Lower lobe of right lung (tissue), 2 donors: ENCODE measurements at regions not wholly inside any gene's neighbourhood (a gene's known extent, or its start where the extent isn't known, plus 50 kb on each side); places are given as distances from the start of the nearest gene placed in this dataset.

ENCODE experiments used
- ATAC-seq, 2 donors: fragments of 200-7000 bp; cut with Tn5 transposase; one replicate each; pipeline ENCODE4 v1.9.1; 2020 to 2022; ENCODE audit warnings: mild to moderate bottlenecking in 2 of 2, moderate library complexity in 2 of 2
- DNase-seq: peaks from one replicate; pipeline ENCODE4 v3.0.0-alpha.2; 2020
- H3K27ac ChIP-seq: fragments of 200-600 bp; one replicate; pipeline ENCODE4 v1.8.0; 2022
- H3K27me3 ChIP-seq: fragments of 200-600 bp; one replicate; pipeline ENCODE4 v1.8.0; 2022; ENCODE audit warnings: low read depth
- H3K36me3 ChIP-seq: fragments of 200-600 bp; one replicate; pipeline ENCODE4 v1.8.0; 2022; ENCODE audit warnings: mild to moderate bottlenecking
- H3K4me1 ChIP-seq: fragments of 200-600 bp; one replicate; pipeline ENCODE4 v1.8.0; 2022
- H3K4me3 ChIP-seq: fragments of 200-600 bp; one replicate; pipeline ENCODE4 v1.8.0; 2022; ENCODE audit warnings: mild to moderate bottlenecking
- H3K9me3 ChIP-seq: fragments of 200-600 bp; one replicate; pipeline ENCODE4 v1.8.0; 2022
- CTCF ChIP-seq: fragments of 200-600 bp; IDR thresholded peaks from one replicate; pipeline ENCODE4 v1.8.0; 2022; ENCODE audit warnings: antibody characterized with exemption, mild to moderate bottlenecking
- intact Hi-C: fragments of 100-400 bp; cut with DNase I; formaldehyde crosslinking; loops from one replicate; pipeline ENCODE4 v1.11.0; 2022
- donor health status: DM: no; HTN: yes; CAD: no; lungs with severe emphysema.

DNA sequence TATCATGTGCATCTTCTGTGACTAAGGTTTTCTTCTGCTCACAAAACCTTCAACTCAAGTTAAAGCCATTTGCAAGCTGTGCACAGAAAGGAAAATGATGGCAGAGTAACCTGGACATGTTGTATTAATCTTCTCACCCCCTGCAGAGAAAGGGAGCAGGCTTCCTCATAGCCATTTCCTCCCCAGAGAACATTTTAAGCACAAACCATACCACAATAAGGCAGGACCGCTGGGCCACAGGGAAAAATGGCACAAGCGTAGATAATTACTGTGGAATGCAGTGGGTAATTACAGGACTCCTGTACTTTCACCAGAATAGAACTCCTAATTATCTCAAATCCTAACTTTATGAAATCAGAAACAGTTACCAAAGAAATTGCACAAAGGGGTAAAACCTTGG lies 215.7 kb downstream of the KIF21A start:
- Histone ChIP-seq H3K27me3 (no peaks in the 10 kb centered on the region), H3K9me3 (no peaks in the 10 kb centered on the region), H3K4me3 (no peak overlapping the region), H3K4me1 (no peaks in the 10 kb centered on the region), H3K27ac (no peak overlapping the region), H3K36me3 (no peaks in the 10 kb centered on the region)
- intact Hi-C loops: no loop called here
- no peak for TF ChIP-seq CTCF
- no peak for ATAC-seq
- DNase-seq: no peak

GRCh38 chr12:39224971-39225370 lies 217.9 kb downstream of the KIF21A start:
- TF ChIP-seq CTCF: no peak

DNA sequence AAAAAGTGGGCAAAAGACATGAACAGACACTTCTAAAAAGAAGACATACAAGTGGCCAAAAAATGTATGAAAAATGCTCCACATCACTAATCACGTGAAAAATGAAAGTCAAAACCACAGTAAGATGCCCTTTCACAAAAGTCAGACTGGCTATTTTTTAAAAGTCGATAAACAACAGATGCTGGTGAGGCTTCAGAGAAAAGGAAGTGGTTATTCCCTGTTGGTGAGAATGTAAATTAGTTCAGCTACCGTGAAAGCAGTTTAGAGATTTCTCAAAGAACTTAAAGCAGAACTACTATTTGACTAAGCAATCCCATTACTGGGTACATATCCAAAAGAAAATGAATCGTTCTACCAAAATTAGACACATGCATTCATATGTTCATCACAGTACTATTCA lies 237.0 kb downstream of the KIF21A start:
- Histone ChIP-seq H3K27ac (no peak overlapping the region), H3K36me3 (no peaks in the 10 kb centered on the region), H3K4me3 (no peak overlapping the region), H3K4me1 (no peaks in the 10 kb centered on the region), H3K9me3 (peaks cover 4% of the 10 kb centered on the region), H3K27me3 (no peaks in the 10 kb centered on the region)
- no peak for ATAC-seq
- no peak for DNase-seq
- intact Hi-C loops: no loop called here
- no peak for TF ChIP-seq CTCF

More at GRCh38 chr12:39224971-39225370, 217.9 kb downstream of the KIF21A start:
- Histone ChIP-seq H3K4me1 (no peaks in the 10 kb centered on the region), H3K9me3 (no peaks in the 10 kb centered on the region), H3K27me3 (no peaks in the 10 kb centered on the region), H3K27ac (no peak overlapping the region), H3K4me3 (no peak overlapping the region), H3K36me3 (no peaks in the 10 kb centered on the region)
- DNase-seq: no peak
- no peak for ATAC-seq
- intact Hi-C loops: no loop called here

- no peak for DNase-seq
- intact Hi-C loops: no loop called here
- TF ChIP-seq CTCF: no peak
- H3K36me3 ChIP-seq: no peaks in the 10 kb centered on the region
- no peak overlapping the region for H3K4me3 ChIP-seq
- H3K27ac ChIP-seq: no peak overlapping the region
- H3K9me3 ChIP-seq: no peaks in the 10 kb centered on the region
- no peaks in the 10 kb centered on the region for H3K4me1 ChIP-seq
- no peaks in the 10 kb centered on the region for H3K27me3 ChIP-seq
- ATAC-seq: no peak
Observed at GRCh38 chr12:39199351-39199750, 243.6 kb downstream of the KIF21A start.

- ATAC-seq: no peak
- H3K9me3 ChIP-seq: no peaks in the 10 kb centered on the region
- no peak for DNase-seq
- intact Hi-C loops: no loop called here
- TF ChIP-seq CTCF: no peak
- H3K27ac ChIP-seq: no peak overlapping the region
- H3K4me3 ChIP-seq: no peak overlapping the region
- no peaks in the 10 kb centered on the region for H3K27me3 ChIP-seq
- no peaks in the 10 kb centered on the region for H3K4me1 ChIP-seq
- no peaks in the 10 kb centered on the region for H3K36me3 ChIP-seq
Observed at GRCh38 chr12:39188689-39189088, 254.2 kb downstream of the KIF21A start.

GRCh38 chr12:39186744-39187143 lies 256.2 kb downstream of the KIF21A start:
- Histone ChIP-seq H3K36me3 (no peaks in the 10 kb centered on the region), H3K27ac (no peak overlapping the region), H3K9me3 (no peaks in the 10 kb centered on the region), H3K4me3 (no peak overlapping the region), H3K4me1 (no peaks in the 10 kb centered on the region), H3K27me3 (no peaks in the 10 kb centered on the region)
- DNase-seq (no peak), ATAC-seq (no peak)
- TF ChIP-seq CTCF: no peak
- intact Hi-C loops: no loop called here
